HepG2 (cell line): ENCODE measurements at regions not wholly inside any gene's neighbourhood (a gene's known extent, or its start where the extent isn't known, plus 50 kb on each side); places are given as distances from the start of the nearest gene placed in this dataset.

Experiments
- ATAC-seq: fragments of 200-7000 bp; cut with Tn5 transposase; 3 replicates; pipeline ENCODE4 v1.9.1; 2020; ENCODE audit warnings: mild to moderate bottlenecking, moderate library complexity
- BruUV-seq: library from RNA; stranded (reverse); fragments of 400-500 nt; replicated peaks from 2 replicates; lab custom pipeline; 2021; lab: Mats Ljungman, UMichigan
- CTCF ChIA-PET: fragments of 300-600 bp; formaldehyde crosslinking; extraction: SDS; loops from one replicate; lab custom pipeline; 2021; ENCODE audit warnings: low total read pairs, inconsistent platforms, low intra/inter-chr PET ratio; lab: Yijun Ruan, JAX
- POLR2A ChIA-PET: fragments of 350-600 bp; sonication (Branson Sonifier 250); formaldehyde crosslinking; loops from one replicate; lab custom pipeline; 2020; ENCODE audit warnings: antibody characterized with exemption, inconsistent platforms; lab: Yijun Ruan, JAX
- DNase-seq: peaks from one replicate; pipeline ENCODE4 v3.0.0-alpha.2; 2015; ENCODE audit warnings: low spot score
- FAIRE-seq: peaks from 3 replicates; lab custom pipeline; 2011; peaks lifted over from hg19 to GRCh38; lab: Jason Lieb, UNC
- H2AFZ ChIP-seq: one replicate; pipeline ENCODE4 v1.6.1; 2011; ENCODE audit warnings: low read length, inconsistent platforms
- H3K27ac ChIP-seq: fragments of 300-600 bp; 3 replicates; pipeline ENCODE4 v1.8.0; 2011; ENCODE audit warnings: mixed run types, mild to moderate bottlenecking, mixed read lengths, low read length, inconsistent platforms; ENCODE audit not compliant: insufficient read depth; ENCODE audit errors: extremely low read length
- H3K27me3 ChIP-seq, 2 experiments: fragments of 200-600 bp in 1 of 2; 2 replicates in 1 of 2; 3 replicates in 1 of 2; pipeline versions ENCODE4 v1.6.0 to v1.8.0; 2011; ENCODE audit warnings: low read length in 2 of 2, mild to moderate bottlenecking in 2 of 2, moderate library complexity in 2 of 2, inconsistent platforms in 1 of 2; ENCODE audit not compliant: insufficient read depth in 2 of 2, control insufficient read depth in 1 of 2
- H3K36me3 ChIP-seq, 2 experiments: fragments of 200-600 bp in 1 of 2; replicated peaks in 1 of 2; 2 replicates in 1 of 2; 3 replicates in 1 of 2; pipeline versions ENCODE4 v1.5.1 to v1.8.0; 2011; ENCODE audit warnings: low read length in 2 of 2, inconsistent platforms in 1 of 2; ENCODE audit not compliant: insufficient read depth in 2 of 2, control insufficient read depth in 1 of 2
- H3K4me1 ChIP-seq: 2 replicates; pipeline ENCODE4 v1.5.1; 2012; ENCODE audit warnings: low read length, inconsistent platforms; ENCODE audit not compliant: insufficient read depth
- H3K4me2 ChIP-seq: 2 replicates; pipeline ENCODE4 v1.6.0; 2011; ENCODE audit warnings: low read depth, low read length, inconsistent platforms
- H3K4me3 ChIP-seq, 3 experiments: fragments of 200-600 bp in 1 of 3; sonication (generic), shearing (Covaris generic) in 1 of 3; replicated peaks in 1 of 3; 2 replicates each; pipeline ENCODE4 v1.5.1; 2011 to 2016; ENCODE audit warnings: low read length in 3 of 3, inconsistent platforms in 2 of 3, low read depth in 2 of 3, mild to moderate bottlenecking in 2 of 3, control low read depth in 1 of 3, mixed read lengths in 1 of 3; ENCODE audit not compliant: insufficient read depth in 1 of 3
- H3K79me2 ChIP-seq: one replicate; pipeline ENCODE4 v1.6.1; 2011; ENCODE audit warnings: low read length, inconsistent platforms; ENCODE audit not compliant: insufficient read depth
- H3K9ac ChIP-seq: 2 replicates; pipeline ENCODE4 v1.6.0; 2011; ENCODE audit warnings: mild to moderate bottlenecking, low read depth, low read length, inconsistent platforms; ENCODE audit not compliant: insufficient read depth
- H3K9me3 ChIP-seq: 2 replicates; pipeline ENCODE4 v1.5.1; 2012; ENCODE audit warnings: mild to moderate bottlenecking, low read length
- H4K20me1 ChIP-seq: 2 replicates; pipeline ENCODE4 v1.6.0; 2011; ENCODE audit warnings: inconsistent platforms, mild to moderate bottlenecking, low read length, moderate library complexity; ENCODE audit not compliant: insufficient read depth
- ATF7-NPFF ChIP-seq: sonication (generic); formaldehyde crosslinking; IDR thresholded peaks from 2 replicates; pipeline ENCODE4 v1.8.1; 2023; ENCODE audit warnings: mild to moderate bottlenecking, low read depth, missing genetic modification reagents, moderate library complexity
- FOXP1 ChIP-seq, 2 experiments: fragments of 450-650 bp in 1 of 2; IDR thresholded peaks; 2 replicates each; pipeline ENCODE4 v1.6.1; 2017 to 2018; ENCODE audit warnings: antibody characterized with exemption in 1 of 2
- GATAD1 ChIP-seq: IDR thresholded peaks from 2 replicates; pipeline ENCODE4 v1.6.1; 2016; ENCODE audit warnings: missing genetic modification reagents, missing compliant biosample characterization
- GLI4 ChIP-seq: sonication (generic); formaldehyde crosslinking; IDR thresholded peaks from 2 replicates; pipeline ENCODE4 v1.5.1; 2020; ENCODE audit warnings: missing genetic modification reagents, mild to moderate bottlenecking, moderate library complexity, borderline replicate concordance
- IRX3 ChIP-seq: sonication (generic); formaldehyde crosslinking; IDR thresholded peaks from 2 replicates; pipeline ENCODE4 v1.8.1; 2023; ENCODE audit warnings: mild to moderate bottlenecking, low read depth, missing genetic modification reagents, borderline replicate concordance
- KLF16 ChIP-seq, 2 experiments: sonication (generic) in 1 of 2; formaldehyde crosslinking in 1 of 2; IDR thresholded peaks; 2 replicates each; pipeline versions ENCODE4 v1.6.1 to v1.8.0; 2016 to 2023; ENCODE audit warnings: missing genetic modification reagents in 2 of 2, missing compliant biosample characterization in 1 of 2
- MED8 ChIP-seq: sonication (generic); formaldehyde crosslinking; IDR thresholded peaks from 2 replicates; pipeline ENCODE4 v1.8.1; 2023; ENCODE audit warnings: mild to moderate bottlenecking, missing genetic modification reagents; ENCODE audit not compliant: insufficient replicate concordance
- PAWR ChIP-seq: sonication (generic); formaldehyde crosslinking; IDR thresholded peaks from 2 replicates; pipeline ENCODE4 v1.4.0; 2020; ENCODE audit warnings: missing genetic modification reagents, mild to moderate bottlenecking, borderline replicate concordance
- RNF2 ChIP-seq: fragments of 450-650 bp; conservative IDR thresholded peaks from 2 replicates; pipeline ENCODE4 v1.6.1; 2016; ENCODE audit warnings: low read depth
- TCF7 ChIP-seq: sonication (generic); IDR thresholded peaks from 2 replicates; pipeline ENCODE4 v1.6.1; 2016; ENCODE audit warnings: antibody characterized with exemption, low read depth
- ZNF20 ChIP-seq: sonication (generic); formaldehyde crosslinking; IDR thresholded peaks from 2 replicates; pipeline ENCODE4 v1.4.0; 2020; ENCODE audit warnings: mild to moderate bottlenecking, moderate library complexity, missing genetic modification reagents
- ZNF256 ChIP-seq: sonication (generic); formaldehyde crosslinking; conservative IDR thresholded peaks from 2 replicates; pipeline ENCODE4 v1.4.0; 2020; ENCODE audit warnings: missing genetic modification reagents
- ZNF274 ChIP-seq: sonication (generic); formaldehyde crosslinking; IDR thresholded peaks from 2 replicates; pipeline ENCODE4 v1.5.1; 2020; ENCODE audit warnings: mild to moderate bottlenecking, missing genetic modification reagents
- ZNF550 ChIP-seq: sonication (generic); formaldehyde crosslinking; IDR thresholded peaks from 2 replicates; pipeline ENCODE4 v1.4.0; 2020; ENCODE audit warnings: mild to moderate bottlenecking, missing genetic modification reagents, borderline replicate concordance
- ZNF790 ChIP-seq: sonication (generic); formaldehyde crosslinking; IDR thresholded peaks from 2 replicates; pipeline ENCODE4 v1.8.0; 2022; ENCODE audit warnings: missing genetic modification reagents, mild to moderate bottlenecking, borderline replicate concordance
- ZNF878 ChIP-seq: sonication (generic); formaldehyde crosslinking; IDR thresholded peaks from 2 replicates; pipeline ENCODE4 v1.8.1; 2023; ENCODE audit warnings: mild to moderate bottlenecking, missing genetic modification reagents, moderate library complexity
- WGBS: methylation state at CpG from one replicate; pipeline ENCODE4 v1.1.6; 2017; ENCODE audit warnings: low lambda C conversion rate; 5-methylcytosine and 5-hydroxymethylcytosine counted together
- in situ Hi-C: cut with HindIII; loops from 2 replicates; pipeline ENCODE4 v1.10.0; 2017; ENCODE audit warnings: low pct_unique_long_range_greater_than_20kb; ENCODE audit not compliant: extremely low pct_ligation_motif_present
- intact Hi-C: fragments of 100-400 bp; cut with micrococcal nuclease; formaldehyde crosslinking; loops from one replicate; pipeline ENCODE4 v1.10.0; 2022; ENCODE audit not compliant: unreplicated experiment
- TF ChIP-seq, protein P1 (sequence below): sonication (generic); formaldehyde crosslinking; IDR thresholded peaks from 2 replicates; pipeline ENCODE4 v1.5.0; 2020; ENCODE audit warnings: missing genetic modification reagents

DNA sequence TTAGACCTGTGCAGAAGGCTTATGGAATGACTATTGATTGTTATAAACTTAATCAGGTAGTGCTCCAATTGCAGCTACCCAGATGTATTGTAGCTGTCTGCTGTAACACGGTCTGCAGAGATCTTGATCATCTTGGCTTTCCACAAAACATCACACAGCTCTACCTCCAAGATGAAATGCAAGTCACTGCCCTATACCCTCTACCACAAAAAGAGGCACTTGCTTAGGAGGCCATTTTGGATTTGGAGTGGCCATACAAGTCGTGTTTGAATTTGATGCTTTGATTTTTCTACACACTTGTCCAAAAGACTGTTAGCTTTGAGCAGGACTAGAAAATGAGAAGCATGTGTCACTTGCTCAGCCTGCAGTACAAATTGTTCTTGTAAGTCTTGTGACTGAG is 377.2 kb downstream of the TNS3 start:
- WGBS: 0% methylated on average over 2 of the region's 2 CpGs
- H3K4me2 ChIP-seq: no peak overlapping the region
- H3K9me3 ChIP-seq: no peaks in the 10 kb centered on the region
- no peaks in the 10 kb centered on the region for H3K36me3 ChIP-seq
- CTCF ChIA-PET: no interaction called here
- TF ChIP-seq FOXP1 (IDR thresholded peaks at IDR 0.05) (no peak), FOXP1 (CRISPR knock-in tag; IDR thresholded peaks at IDR 0.05) (no peak)
- BruUV-seq: no TSS peak
- FAIRE-seq (no peak), DNase-seq (no peak), ATAC-seq (no peak)
- no peak overlapping the region for H3K9ac ChIP-seq
- in situ Hi-C loops: no loop called here
- H2AFZ ChIP-seq: no peak overlapping the region
- H3K4me1 ChIP-seq: no peaks in the 10 kb centered on the region
- H3K27ac ChIP-seq: no peak overlapping the region
- H4K20me1 ChIP-seq: no peaks in the 10 kb centered on the region
- no peak overlapping the region for H3K4me3 ChIP-seq
- POLR2A ChIA-PET: no interaction called here
- H3K79me2 ChIP-seq: no peaks in the 10 kb centered on the region
- H3K27me3 ChIP-seq: no peaks in the 10 kb centered on the region; a peak in 1 of 5 replicates
- intact Hi-C loops: no loop called here

DNA sequence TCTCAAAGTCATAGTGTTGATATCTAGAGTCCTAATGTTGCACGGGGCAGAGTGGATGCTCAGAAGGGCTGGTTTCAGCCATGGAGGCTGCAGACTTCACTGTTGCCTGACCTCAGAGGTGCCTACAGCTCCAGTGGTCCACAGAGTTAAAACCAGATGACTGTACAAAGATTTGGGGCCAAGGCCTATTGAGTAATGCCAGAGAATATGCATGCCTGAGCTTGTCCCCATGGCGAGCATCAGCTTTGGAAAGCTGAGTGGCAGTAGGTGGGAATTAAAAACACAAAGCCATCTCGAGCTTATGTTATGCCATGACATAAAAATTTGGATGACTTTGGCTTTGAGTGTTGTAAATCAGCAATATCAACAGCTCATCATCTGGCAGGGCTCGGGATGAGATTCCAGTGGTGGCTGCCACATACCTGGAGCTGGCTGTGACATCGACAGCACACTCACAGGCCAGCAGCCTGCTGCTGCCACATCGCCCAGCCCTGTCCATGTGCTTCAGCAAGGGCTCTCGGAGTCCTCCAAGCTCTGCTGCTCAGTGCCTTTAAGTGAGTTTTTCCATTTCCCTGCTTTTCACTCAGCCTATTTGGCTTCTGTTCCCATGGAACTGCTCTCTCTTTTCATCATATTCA is 379.6 kb downstream of the TNS3 start:
- H3K4me1 ChIP-seq: no peaks in the 10 kb centered on the region
- no peaks in the 10 kb centered on the region for H3K27me3 ChIP-seq
- H3K27ac ChIP-seq: no peak overlapping the region
- 18% methylated on average over 5 of the region's 7 CpGs for WGBS
- intact Hi-C loops (no loop called here), in situ Hi-C loops (no loop called here)
- POLR2A ChIA-PET: no interaction called here
- no peak overlapping the region for H3K4me3 ChIP-seq
- H2AFZ ChIP-seq: no peak overlapping the region
- H3K36me3 ChIP-seq: no peaks in the 10 kb centered on the region
- ATAC-seq (no peak), DNase-seq (no peak), FAIRE-seq (no peak)
- no peaks in the 10 kb centered on the region for H4K20me1 ChIP-seq
- H3K79me2 ChIP-seq: no peaks in the 10 kb centered on the region
- CTCF ChIA-PET: no interaction called here
- no peak overlapping the region for H3K9ac ChIP-seq
- BruUV-seq: no TSS peak
- no peak overlapping the region for H3K4me2 ChIP-seq
- H3K9me3 ChIP-seq: no peaks in the 10 kb centered on the region
- TF ChIP-seq ZNF20 (no peak), ZNF790 (no peak), IRX3 (CRISPR knock-in tag) (no peak), ZNF274 (CRISPR knock-in tag) (no peak), GATAD1 (CRISPR knock-in tag) (no peak), PAWR (CRISPR knock-in tag) (no peak), GLI4 (CRISPR knock-in tag) (no peak), MED8 (CRISPR knock-in tag) (no peak), ZNF878 (CRISPR knock-in tag) (no peak), TCF7 (no peak), RNF2 (no peak), ZNF256 (CRISPR knock-in tag) (no peak), ATF7-NPFF (CRISPR knock-in tag) (no peak), ZNF550 (CRISPR knock-in tag) (no peak), KLF16 (CRISPR knock-in tag; IDR thresholded peaks at IDR 0.05) (no peak)
- TF ChIP-seq, protein P1, sequence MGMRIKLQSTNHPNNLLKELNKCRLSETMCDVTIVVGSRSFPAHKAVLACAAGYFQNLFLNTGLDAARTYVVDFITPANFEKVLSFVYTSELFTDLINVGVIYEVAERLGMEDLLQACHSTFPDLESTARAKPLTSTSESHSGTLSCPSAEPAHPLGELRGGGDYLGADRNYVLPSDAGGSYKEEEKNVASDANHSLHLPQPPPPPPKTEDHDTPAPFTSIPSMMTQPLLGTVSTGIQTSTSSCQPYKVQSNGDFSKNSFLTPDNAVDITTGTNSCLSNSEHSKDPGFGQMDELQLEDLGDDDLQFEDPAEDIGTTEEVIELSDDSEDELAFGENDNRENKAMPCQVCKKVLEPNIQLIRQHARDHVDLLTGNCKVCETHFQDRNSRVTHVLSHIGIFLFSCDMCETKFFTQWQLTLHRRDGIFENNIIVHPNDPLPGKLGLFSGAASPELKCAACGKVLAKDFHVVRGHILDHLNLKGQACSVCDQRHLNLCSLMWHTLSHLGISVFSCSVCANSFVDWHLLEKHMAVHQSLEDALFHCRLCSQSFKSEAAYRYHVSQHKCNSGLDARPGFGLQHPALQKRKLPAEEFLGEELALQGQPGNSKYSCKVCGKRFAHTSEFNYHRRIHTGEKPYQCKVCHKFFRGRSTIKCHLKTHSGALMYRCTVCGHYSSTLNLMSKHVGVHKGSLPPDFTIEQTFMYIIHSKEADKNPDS: no peak
